A549 (cell line): ENCODE measurements at regions not wholly inside any gene's neighbourhood (a gene's known extent, or its start where the extent isn't known, plus 50 kb on each side); places are given as distances from the start of the nearest gene placed in this dataset.

Experiments
- CHD2 ChIP-seq: fragments of 150-350 bp; IDR thresholded peaks from 2 replicates; pipeline ENCODE4 v1.6.1; 2014; ENCODE audit warnings: low read length; ENCODE audit not compliant: partially characterized antibody
- CHD4 ChIP-seq: fragments of 200-600 bp; sonication (generic); IDR thresholded peaks from 2 replicates; pipeline ENCODE4 v1.6.1; 2016; ENCODE audit warnings: antibody characterized with exemption, mild to moderate bottlenecking, borderline replicate concordance
- CTCF ChIP-seq: fragments of >200 bp; sonication (Bioruptor Twin); formaldehyde crosslinking; IDR thresholded peaks from 3 replicates; pipeline ENCODE4 v1.5.1; 2016
- JUN ChIP-seq, 2 experiments: fragments of >200 bp; sonication (Bioruptor Twin); formaldehyde crosslinking; IDR thresholded peaks; 2 replicates in 1 of 2; 3 replicates in 1 of 2; pipeline ENCODE4 v1.6.1; 2016 to 2017
- KDM1A ChIP-seq: fragments of 200-600 bp; sonication (generic); IDR thresholded peaks from 2 replicates; pipeline ENCODE4 v1.6.1; 2016; ENCODE audit warnings: low read depth, mild to moderate bottlenecking
- MAFK ChIP-seq: fragments of 450-650 bp; IDR thresholded peaks from 2 replicates; pipeline ENCODE4 v1.6.1; 2014; ENCODE audit not compliant: partially characterized antibody
- MAX ChIP-seq: IDR thresholded peaks from 2 replicates; pipeline ENCODE4 v1.6.1; 2012
- NR3C1 ChIP-seq: fragments of >200 bp; sonication (Bioruptor Twin); formaldehyde crosslinking; IDR thresholded peaks from 3 replicates; pipeline ENCODE4 v1.6.1; 2017
- PBX3 ChIP-seq: IDR thresholded peaks from 2 replicates; pipeline ENCODE4 v1.6.1; 2012
- POLR2A ChIP-seq: IDR thresholded peaks from 2 replicates; pipeline ENCODE4 v1.6.1; 2012; ENCODE audit warnings: mild to moderate bottlenecking, low read length
- RCOR1 ChIP-seq: fragments of 150-350 bp; IDR thresholded peaks from 2 replicates; pipeline ENCODE4 v1.6.1; 2014; ENCODE audit warnings: antibody characterized with exemption, low read length, low read depth
- RFX5 ChIP-seq: fragments of 450-650 bp; IDR thresholded peaks from 2 replicates; pipeline ENCODE4 v1.7.1; 2014; ENCODE audit warnings: antibody characterized with exemption, mild to moderate bottlenecking, moderate library complexity
- RNF2 ChIP-seq: fragments of 200-600 bp; sonication (generic); IDR thresholded peaks from 2 replicates; pipeline ENCODE4 v1.6.1; 2016; ENCODE audit warnings: low read depth, mild to moderate bottlenecking, antibody characterized with exemption, moderate library complexity, borderline replicate concordance

- TF ChIP-seq CTCF (0 out of 3 replicates have a peak, but pooled peaks have one; percentile 11), RFX5 (no peak), RCOR1 (no peak), NR3C1 (no peak), POLR2A (no peak), MAX (no peak), RNF2 (no peak), CHD4 (no peak), MAFK (no peak), KDM1A (no peak), JUN (IDR thresholded peaks at IDR 0.05) (no peak), CHD2 (no peak), PBX3 (no peak)
These were observed 98.6 kb upstream of the ADAMTS19 start for GRCh38 chr5:129361441-129362025.
